ENCODE measurements at regions not wholly inside any gene's neighbourhood (a gene's known extent, or its start where the extent isn't known, plus 50 kb on each side); places are given as distances from the start of the nearest gene placed in this dataset.

DNA sequence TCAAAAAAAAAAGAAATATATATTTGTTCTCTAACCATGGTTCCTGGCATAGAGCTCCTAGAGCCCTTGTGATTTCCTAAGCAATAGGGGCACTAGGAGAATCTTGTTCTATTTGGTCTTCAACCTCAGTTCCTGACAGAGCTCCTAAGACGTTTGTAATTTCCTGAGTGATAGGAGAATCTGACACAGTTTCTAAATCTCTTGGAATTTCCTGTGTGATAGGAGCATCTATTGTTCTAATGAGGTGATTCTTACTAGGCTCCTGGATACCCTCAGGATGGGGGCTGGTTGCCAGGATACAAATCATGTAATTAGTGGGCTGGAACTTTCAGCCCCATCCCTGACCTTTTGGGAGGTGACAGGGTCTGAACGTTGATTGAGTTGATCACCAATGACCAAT is 245.8 kb downstream of the ZEB2 start:
- TF ChIP-seq, protein P1, sequence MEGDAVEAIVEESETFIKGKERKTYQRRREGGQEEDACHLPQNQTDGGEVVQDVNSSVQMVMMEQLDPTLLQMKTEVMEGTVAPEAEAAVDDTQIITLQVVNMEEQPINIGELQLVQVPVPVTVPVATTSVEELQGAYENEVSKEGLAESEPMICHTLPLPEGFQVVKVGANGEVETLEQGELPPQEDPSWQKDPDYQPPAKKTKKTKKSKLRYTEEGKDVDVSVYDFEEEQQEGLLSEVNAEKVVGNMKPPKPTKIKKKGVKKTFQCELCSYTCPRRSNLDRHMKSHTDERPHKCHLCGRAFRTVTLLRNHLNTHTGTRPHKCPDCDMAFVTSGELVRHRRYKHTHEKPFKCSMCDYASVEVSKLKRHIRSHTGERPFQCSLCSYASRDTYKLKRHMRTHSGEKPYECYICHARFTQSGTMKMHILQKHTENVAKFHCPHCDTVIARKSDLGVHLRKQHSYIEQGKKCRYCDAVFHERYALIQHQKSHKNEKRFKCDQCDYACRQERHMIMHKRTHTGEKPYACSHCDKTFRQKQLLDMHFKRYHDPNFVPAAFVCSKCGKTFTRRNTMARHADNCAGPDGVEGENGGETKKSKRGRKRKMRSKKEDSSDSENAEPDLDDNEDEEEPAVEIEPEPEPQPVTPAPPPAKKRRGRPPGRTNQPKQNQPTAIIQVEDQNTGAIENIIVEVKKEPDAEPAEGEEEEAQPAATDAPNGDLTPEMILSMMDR (IDR thresholded peaks at IDR 0.05), result no peak
- no peak for TF ChIP-seq EZH2 (IDR thresholded peaks at IDR 0.05; ENCODE audit: borderline replicate concordance, insufficient read depth, low read depth, low read length, poor library complexity, severe bottlenecking)
